ENCODE measurements at regions not wholly inside any gene's neighbourhood (a gene's known extent, or its start where the extent isn't known, plus 50 kb on each side); places are given as distances from the start of the nearest gene placed in this dataset.

DNA sequence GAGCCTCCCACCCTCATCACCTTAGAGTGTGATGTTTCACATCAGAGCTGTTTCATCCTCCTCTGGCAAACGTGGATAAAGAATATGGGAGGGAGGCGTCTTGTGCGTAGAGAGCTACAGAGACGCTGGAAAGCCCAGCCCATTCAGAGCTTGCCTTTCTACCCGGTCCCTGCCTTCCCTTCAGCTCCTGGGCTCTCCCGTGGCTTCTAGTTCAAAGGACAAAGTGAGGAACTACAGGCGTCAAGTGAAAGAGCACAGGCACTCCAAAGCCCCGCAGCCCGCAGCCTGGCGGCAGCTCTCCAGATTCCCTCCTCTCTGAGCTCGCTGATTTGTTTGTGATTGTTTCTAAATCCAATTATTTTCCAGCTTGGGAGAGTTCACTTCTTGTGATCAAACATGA is 197.1 kb upstream of the IGF1R start:
- DNase-seq (ENCODE audit: low spot score): no peak

DNA sequence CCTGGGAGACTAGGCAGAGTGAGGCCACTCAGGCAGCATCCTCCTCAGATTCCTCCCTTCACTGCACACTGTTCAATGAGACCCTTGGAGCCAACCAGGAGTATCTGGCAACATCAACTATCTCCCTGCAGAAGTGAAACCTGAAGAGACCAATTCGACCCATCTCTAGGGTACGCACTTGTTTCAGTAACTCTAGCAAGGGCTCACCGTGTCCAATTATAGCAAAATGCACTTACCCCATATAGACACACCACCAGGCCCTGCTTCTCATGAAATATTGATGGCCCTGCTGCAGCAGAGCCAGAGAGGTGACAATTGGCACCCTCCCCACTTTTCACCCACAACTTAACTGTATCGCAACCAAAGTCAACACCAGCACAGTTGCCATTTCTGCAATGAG is 196.1 kb upstream of the IGF1R start:
- no peak for DNase-seq (ENCODE audit: low spot score)

DNA sequence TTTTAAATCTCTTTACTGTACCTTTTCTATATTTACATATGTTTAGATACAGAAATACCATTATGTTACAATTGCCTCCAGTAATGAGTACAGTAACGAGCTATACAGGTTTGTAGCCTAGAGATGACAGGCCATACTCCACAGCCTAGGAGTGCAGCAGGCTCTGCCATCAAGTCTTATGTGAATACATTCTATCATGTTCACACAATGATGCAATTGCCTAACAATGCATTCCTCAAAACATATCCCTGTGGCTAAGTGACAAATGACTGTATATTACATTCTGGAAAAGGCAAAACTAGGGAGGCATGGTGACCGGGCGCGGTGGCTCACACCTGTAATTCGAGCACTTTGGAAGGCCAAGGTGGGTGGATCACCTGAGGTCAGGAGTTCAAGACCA is 192.4 kb upstream of the IGF1R start:
- DNase-seq (ENCODE audit: low spot score): no peak

DNA sequence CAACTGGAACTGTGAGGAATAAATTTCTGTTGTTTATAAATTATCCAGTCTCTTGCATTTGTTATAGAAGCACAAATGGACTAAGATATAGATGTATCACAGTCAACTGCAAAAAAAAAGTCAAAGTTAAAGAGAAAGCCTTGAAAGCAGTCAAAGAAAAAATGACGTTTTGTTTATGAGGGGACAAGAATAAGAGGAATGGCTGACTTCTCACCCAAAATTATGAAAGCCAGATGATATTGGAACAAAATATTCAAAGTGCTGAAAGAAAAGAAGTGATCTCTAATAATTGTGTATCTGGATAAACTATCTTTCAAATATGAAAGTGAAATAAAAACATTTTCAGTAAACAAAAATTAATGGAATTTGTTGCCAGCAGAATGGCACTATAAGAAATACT is 171.8 kb upstream of the IGF1R start:
- no peak for DNase-seq (ENCODE audit: low spot score)

DNA sequence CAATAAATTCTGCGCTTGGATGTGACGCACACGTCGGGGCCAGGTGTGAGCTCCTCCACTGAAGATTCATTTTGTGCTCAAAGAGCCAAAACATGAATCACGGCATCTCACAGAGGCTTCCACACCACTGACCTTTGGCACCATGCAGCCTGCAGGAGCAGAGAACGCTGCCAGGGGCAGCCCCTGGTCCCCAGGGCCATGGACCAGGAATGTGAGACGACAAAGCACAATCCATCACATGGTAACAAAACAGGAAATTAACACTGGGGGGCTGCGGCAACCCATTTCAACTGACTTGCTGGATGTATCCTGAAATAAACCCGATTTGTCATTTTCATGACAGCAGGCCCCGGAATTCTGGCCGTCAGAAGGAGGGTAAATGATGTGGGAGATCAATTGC is 167.5 kb upstream of the IGF1R start:
- no peak for DNase-seq (ENCODE audit: low spot score)

DNA sequence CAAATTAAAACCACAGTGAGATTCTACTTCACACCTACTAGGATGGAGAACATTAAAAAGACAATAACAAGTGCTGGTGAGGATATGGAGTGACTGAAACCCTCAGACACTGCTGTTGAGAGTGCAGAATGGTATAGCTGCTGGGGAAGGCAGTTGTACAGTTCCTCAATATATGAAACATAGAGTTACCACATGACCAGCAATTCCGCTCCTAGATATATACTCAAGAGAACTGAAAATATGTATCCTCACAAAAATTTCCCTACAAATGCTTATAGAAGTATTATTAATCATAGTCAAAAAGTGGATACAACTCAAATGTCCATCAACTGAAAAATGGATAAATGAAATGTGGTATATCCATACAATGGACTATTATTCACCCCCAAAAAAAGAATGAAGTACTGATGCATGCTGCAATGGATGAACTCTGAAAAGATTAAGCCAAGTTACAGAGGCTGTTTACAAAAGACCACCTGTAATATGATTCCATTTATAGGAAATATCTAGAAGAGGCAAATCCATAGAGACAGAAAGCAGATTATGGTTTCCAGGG is 164.7 kb upstream of the IGF1R start:
- no peak for DNase-seq (ENCODE audit: low spot score)

DNA sequence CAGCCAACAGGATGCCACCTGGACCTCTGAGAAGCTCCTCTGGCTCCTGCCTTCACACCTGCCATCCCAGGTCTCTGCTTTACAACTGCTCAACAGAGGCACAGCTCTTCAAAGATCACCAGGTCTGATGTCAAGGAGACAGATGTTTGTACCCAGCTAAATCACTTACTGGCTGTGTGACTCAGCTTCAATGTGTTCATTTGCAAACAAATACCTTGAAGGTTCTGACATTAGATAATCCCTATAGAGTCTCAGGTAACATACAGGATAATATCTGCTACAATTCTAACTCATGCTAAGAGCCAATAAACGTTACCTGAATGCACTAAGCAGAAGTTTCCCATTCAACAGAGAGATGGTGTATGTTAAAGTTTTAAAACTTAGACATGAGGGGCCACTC is 163.4 kb upstream of the IGF1R start:
- DNase-seq (ENCODE audit: low spot score): no peak

DNA sequence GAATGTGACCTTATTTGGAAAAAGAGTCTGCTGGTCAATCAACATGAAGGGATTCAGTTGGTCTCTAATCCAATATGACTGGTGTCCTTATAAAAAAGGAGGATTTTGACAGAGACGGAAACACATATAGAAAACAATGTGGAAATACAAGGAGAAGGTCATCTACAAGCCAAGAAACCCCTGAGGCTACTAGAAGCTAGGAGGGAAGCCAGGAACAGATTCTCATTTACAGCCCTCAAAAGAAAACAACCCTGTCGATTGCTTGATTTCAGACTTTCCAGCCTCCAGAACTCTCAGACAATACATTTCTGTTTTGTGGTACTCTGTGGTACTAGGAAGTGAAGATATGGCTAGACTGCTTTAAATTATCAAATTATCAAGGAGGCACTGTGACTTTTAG is 162.9 kb upstream of the IGF1R start:
- no peak for DNase-seq (ENCODE audit: low spot score)

DNA sequence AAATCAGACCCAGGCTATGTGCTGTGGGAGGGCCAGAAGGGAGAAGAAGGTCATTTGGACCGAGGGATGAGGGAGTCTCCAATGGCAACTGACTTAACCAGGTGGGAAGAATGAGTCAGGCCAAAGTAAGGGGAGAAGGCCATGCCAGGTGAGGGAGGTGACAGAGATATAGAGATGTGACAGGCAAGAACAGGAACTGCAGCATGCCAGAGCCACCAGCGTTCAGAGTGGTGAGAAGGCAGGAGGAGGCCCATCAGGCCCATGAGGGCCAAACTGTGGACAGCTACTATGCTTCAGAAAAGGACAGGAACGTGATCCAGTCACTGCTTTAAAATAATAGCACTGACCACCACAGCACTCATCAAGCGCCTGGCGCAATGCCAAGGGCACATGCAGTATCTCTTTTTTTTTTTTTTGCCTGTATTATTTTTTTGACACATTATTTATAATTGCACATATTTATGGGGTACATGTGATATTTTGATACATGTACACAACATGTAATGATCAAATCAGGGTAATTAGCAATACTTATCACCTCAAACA is 154.3 kb upstream of the IGF1R start:
- no peak for DNase-seq (ENCODE audit: low spot score)

DNA sequence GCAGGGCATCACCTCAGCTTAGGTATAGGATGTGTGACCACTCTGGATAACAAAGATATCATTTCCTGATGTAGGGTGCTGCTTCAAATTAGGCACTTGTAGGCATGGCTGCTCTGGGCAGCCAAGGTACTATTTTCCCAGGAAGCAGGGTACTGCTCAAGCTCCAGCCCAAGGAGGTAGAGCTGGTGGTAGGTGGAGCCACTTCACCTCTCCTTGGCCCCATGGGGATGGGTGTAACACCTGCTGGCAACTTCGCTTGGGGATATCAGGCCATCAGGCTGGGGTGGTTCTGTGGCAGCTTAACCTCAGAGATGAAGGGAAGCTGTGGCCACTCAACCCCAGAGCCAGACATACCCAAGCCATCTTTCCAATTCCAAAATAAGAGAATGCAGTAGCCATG is 147.1 kb upstream of the IGF1R start:
- DNase-seq (ENCODE audit: low spot score): no peak

DNA sequence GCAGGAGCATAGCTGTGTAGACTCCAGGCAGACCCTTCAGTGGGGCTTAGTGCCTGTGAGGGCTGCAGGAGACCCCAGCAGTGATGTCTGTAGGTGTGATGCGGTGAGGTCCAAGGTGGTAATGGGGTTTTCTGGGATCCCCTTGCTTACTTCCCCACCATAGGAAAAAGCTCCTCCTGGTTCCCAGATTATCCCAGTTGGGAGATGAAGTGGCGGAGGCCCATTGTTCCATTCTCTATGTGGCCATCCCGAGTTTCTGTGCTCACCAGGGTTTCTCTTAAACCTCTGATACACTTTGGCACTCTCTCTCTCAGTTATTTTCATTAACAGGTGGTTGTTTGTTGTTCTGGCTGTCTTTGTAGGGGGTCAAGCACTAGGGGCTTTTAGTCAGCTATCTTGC is 146.7 kb upstream of the IGF1R start:
- no peak for DNase-seq (ENCODE audit: low spot score)

DNA sequence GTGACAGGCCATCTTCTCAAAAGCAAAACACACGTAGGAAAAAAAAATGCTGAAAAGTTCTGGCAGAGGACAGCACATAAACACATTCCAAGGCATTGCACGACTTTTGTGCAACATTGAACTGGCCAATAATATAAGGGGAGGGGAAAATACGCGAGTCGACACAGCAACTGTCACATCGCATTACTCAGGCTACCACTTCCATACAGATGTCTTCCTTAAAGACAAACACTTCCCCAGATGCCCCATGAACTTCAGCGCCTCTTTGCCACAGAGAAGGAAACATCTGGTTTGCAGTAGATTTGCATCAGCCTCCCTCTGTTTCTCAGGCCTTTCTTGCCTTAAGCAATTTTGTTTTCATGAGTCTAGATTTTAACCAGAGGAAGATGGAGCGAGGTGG is 144.4 kb upstream of the IGF1R start:
- DNase-seq (ENCODE audit: low spot score): no peak

DNA sequence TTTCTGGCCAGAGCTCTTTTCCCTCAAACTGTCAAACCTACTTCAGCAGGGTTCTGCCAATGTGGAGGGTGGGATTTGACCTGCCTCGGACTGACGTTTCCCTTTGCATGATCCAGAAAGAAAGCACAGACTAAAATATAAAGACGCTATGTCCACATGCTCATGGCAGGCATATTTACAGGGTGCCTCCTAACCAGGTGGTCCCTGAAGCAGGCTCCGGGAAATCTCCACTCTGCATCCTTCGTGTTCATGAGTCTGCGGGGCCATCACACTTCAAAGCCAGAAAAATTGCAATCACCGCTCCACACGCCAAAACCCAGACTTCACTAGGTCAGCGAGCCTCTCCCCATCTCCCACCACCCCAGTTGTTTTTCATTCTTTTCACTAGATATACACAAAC is 143.3 kb upstream of the IGF1R start:
- no peak for DNase-seq (ENCODE audit: low spot score)

DNA sequence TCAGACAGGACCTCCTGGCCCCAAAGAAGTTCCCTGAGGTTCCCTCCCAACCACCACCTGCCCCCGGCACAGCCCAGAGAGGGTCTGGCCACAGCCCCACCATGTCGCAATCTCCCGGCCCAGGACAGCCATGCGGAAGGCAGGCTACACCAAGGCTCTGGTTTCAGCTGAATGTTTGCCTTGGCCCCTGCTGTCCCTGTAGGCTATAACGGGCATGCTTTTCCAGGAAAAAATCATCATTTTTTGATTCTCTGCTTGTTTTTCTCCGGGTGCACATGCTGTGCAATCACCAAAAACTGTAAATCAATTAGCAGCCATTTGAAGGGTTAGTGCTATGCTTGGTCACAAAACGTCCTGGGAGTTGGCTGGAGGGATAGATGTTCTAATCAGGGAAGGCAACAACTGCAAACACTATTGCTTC is 142.7 kb upstream of the IGF1R start:
- DNase-seq (ENCODE audit: low spot score): no peak

DNA sequence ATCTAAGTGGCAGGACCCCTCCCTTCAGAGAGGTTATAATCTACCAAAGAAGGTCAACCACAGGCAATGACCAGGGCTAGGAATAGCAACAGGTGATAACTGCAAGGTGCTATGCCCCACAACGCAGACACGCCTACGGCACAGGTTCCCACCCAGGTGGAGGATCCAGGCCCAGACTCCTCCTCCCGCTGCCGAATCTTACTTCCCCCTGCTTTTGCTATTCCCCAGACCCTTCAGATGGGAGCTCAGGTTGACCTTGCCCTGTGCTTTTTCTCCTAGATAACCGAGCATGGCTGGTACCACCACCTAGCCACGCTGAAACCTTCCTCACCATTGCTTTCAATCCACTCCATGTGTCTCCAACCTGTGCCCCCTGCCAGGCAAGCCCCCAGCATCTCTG is 142.2 kb upstream of the IGF1R start:
- DNase-seq (ENCODE audit: low spot score): no peak

DNA sequence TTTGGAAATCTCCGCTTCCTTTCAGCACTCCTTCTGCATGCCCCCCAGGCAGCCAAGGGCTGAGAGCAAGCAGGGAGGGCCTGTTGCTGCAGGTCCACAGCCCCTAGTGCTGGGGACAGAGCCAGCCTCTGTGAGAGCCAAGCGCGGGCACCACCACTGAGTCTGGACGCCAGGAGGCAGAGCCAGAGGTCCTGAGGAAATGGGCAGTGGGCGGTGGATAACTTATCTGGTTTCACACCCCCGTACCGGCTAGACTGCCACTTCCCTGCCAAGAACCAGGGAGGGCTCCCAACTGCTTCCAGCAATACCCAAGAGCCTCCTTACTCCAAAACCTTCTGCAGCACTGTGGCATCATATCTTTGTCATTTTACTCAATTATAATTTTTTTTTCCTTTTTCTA is 141.6 kb upstream of the IGF1R start:
- no peak for DNase-seq (ENCODE audit: low spot score)

DNA sequence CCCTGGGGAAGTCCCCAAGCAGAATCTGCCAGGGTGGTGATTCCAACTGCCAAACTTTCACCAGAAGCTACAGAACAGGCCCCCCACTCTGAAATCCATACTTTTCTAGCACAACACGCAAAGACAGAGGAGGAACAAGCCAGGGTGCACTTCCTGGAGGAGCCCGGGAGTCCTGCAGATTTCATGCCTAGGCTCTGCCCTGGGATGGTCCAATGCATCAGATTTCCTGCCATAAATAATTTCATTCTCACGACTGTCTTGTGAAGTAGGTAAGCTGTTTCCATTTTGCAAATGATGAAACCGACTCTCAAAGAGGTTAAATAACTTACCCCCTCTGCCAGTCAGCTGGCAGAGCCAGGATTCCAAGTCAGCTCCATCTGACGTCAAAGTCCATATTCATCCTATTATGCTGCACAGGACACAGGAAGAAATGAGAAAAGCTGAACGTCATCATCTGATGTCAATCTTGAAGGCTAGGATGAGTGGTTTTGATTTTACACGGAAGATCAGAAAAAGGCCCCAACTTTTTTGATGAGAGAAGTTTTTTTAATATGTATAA is 134.8 kb upstream of the IGF1R start:
- DNase-seq (ENCODE audit: low spot score): no peak

DNA sequence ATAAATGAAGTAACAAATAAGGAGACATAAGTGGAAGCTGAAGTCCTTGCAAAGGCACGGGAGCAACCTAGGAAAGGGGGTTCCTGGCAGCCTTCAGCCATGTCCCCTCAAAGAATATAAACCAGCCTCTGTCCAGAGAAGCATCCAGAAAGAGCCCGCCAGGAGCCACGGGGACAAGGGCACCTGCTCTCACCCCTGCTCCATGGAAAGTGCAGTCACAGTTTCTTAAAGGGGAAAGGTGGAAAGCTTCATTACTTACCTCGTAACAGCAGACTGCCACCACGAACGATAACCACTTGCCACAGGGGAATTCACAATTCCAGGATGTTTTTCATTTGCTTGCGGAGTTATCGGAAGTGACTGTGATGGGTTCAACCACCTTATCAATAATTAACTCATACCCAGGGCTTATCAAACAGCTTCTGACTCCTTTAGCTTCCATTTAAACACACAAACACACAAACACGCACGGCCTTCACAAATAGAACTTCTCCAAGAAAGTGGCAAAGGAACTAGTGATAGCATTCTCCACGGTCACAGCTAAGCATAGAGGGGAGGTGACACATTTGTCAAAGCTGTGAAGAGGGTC is 134.2 kb upstream of the IGF1R start:
- DNase-seq (ENCODE audit: low spot score): no peak

DNA sequence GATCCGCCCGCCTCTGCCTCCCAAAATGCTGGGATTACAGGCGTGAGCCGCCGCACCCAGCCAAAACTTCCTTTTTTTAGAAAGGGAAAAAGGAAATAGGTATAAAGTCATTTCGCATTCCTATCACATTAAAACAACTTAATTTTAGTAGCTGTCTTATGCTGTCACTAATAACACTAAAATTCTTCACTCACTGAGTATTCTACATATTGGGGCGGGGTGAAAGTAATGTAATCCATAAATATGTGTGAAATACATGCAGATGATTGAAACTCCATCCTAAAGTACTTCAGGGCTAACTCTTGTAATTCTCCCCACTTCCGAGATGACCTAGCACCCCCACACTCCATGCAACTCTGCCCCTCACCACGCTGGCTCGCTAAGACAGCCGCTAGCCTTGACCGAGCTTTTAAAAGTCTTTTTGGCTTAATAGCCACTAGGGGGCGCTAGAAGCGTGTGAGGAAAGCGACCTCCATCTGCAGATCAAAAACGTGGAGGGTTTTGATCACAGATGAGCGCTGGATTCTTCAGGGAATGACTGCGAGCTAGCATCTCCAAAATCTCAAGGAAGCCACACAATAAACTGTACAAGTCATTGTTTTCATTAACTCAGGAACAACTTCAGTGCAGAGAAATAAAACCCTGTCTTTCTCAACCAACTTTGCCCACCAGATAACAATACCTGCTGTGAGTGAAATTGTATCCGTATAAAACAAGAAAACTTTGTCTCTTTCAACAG is 129.3 kb upstream of the IGF1R start:
- no peak for DNase-seq (ENCODE audit: low spot score)

DNA sequence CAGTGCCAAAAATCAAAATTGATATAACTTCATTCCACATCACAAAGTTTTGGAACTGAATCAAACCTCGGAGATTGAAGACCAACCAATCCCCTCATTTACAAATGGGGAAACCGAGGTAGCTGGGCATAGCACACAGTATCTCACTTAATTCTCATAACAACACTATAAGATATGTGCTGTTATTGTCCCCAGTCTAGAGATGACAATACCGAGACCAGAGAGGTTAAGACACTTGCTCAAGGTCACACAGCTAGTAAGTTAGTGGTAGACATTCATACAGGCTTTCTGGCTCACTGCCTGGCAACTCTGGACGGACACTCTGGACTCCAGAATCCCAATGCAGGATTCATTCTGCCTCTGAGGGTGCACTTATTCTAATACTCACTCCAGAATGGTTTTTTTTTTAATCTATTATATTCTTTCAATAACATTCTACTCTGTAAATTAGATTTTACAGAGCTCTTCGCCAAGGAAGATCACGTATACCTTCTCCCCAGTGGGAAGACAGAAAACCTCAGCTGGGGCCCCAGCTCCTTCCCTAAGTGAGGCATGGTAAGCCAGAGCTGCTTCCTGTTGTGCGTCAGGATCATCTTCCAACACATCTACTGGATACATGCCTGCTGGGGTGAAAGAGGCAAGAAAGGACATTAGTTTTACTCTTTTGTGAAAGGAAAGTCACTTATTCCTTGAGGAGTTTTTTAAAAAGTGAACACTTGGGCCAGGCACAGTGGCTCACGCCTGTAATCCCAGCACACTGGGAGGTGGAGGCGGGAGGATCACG is 128.4 kb upstream of the IGF1R start:
- DNase-seq (ENCODE audit: low spot score): no peak

DNA sequence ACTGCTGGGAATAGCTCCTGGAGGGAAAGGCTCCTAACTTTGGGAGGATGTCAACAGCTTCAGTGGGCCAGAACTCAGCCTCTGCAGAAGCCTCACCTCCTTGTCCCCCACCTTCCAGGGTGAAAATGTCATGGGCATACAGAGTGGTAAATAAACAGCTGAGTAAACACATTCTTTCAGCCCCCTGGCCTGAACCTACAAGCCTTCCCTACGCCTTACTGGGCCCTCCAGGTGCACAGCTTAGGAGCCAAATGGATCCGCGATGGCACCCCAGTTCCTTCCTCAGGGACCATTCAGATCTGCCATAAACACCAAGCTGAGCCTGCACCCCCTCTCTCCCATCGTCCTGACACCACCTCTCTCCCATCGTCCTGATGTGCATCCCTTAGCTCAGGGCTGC is 126.2 kb upstream of the IGF1R start:
- no peak for DNase-seq (ENCODE audit: low spot score)

DNA sequence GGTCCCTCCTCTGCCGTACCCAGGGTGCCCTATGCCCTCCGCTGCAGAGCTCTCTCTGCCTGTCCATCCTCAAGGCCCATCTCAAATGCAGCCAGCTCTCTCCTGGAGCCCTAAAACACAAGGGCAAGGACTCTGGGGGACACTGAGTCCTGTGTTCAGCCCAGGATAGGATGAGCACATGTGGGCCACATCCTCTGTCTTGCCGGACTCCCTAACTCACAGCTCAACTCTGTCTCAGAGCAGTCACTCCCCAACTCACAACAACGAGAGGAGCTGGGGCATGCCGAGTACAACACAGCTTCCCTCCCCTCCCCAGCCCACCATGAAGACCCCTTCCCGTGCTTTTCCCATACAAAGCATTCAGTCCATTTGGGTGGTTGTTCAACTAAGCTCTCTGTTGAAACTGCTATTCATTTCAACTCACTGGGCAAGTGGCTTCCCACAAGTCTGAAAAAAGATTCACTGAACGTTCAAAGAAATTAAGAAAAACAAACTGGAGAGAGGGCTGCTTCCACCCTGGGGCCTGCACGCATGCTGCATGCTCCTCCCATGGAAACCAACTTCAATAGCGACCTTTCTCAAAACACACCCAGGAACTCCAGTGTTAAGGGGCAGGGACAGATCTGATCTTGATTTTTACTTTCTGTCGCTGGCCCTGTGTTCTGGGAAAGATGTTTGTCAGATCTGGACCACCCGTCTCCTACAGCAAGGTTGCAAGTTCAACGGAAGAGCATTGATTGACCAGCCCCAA is 124.3 kb upstream of the IGF1R start:
- no peak for DNase-seq (ENCODE audit: low spot score)
